GM12891 (cell line): ENCODE measurements at regions not wholly inside any gene's neighbourhood (a gene's known extent, or its start where the extent isn't known, plus 50 kb on each side); places are given as distances from the start of the nearest gene placed in this dataset.

ENCODE experiments used
- POLR2A ChIP-seq: IDR thresholded peaks from 2 replicates; pipeline ENCODE4 v1.6.1; 2011; ENCODE audit warnings: low read depth, low read length, control low read depth
- POLR2AphosphoS5 ChIP-seq: IDR thresholded peaks from 2 replicates; pipeline ENCODE4 v1.6.1; 2011; ENCODE audit warnings: low read depth, low read length, control low read depth
- SPI1 ChIP-seq: IDR thresholded peaks from 2 replicates; pipeline ENCODE4 v1.6.1; 2011; ENCODE audit warnings: low read depth, low read length, control low read depth
- TAF1 ChIP-seq: IDR thresholded peaks from 2 replicates; pipeline ENCODE4 v1.6.1; 2011; ENCODE audit warnings: low read depth, low read length, control low read depth

DNA sequence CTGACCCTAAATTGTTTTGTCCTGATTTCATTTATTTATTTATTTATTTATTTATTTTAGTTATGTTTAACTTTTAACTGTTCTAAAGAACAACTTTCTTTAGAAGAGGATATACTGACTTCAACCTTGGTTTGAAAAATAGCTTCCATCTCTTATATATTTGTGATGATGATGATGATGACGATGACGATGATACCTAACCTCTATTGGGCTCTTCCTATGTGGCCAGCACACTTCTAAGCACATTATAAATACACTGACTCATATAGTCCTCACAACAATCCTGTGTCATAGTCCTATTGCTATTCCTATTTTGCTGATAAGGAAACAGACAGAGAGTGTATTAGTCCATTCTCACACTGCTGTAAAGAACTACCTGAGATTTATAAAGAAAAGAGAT, 162.9 kb upstream of the KIAA1217 start:
- TF ChIP-seq SPI1 (no peak), POLR2A (no peak), TAF1 (no peak), POLR2AphosphoS5 (no peak)
